Brain microvascular endothelial cell (primary cell): ENCODE measurements at regions not wholly inside any gene's neighbourhood (a gene's known extent, or its start where the extent isn't known, plus 50 kb on each side); places are given as distances from the start of the nearest gene placed in this dataset.
A peak's percentile ranks its signal among the peaks of the same experiment; 100 is the strongest.
"Not testable (repeated sequence)": the region's sequence is repeated elsewhere in the genome, so short reads cannot be mapped to it uniquely, and the experiment has no call there.

Source experiments
- DNase-seq: peaks from one replicate; pipeline ENCODE4 v3.0.0-alpha.2; 2020
- H3K27ac ChIP-seq: fragments of 250-450 bp; sonication (Bioruptor Pico); 2 replicates; pipeline ENCODE4 v1.5.1; 2020; ENCODE audit warnings: mild to moderate bottlenecking, moderate library complexity
- H3K27me3 ChIP-seq: fragments of 250-450 bp; sonication (Bioruptor Pico); replicated peaks from 2 replicates; pipeline ENCODE4 v1.5.1; 2020; ENCODE audit warnings: mild to moderate bottlenecking
- H3K36me3 ChIP-seq: fragments of 250-450 bp; sonication (Bioruptor Pico); replicated peaks from 2 replicates; pipeline ENCODE4 v1.5.1; 2020; ENCODE audit warnings: mild to moderate bottlenecking
- H3K4me3 ChIP-seq: 2 replicates; pipeline ENCODE4 v1.5.1; 2011; ENCODE audit warnings: low read depth, mild to moderate bottlenecking, control low read depth, low read length, moderate library complexity
- in situ Hi-C: cut with HindIII; loops from 2 replicates; pipeline ENCODE4 v1.10.0; 2017; ENCODE audit warnings: low sequenced_read_pairs, low pct_ligation_motif_present
- TF ChIP-seq, protein P1 (sequence below): IDR thresholded peaks from 2 replicates; pipeline ENCODE4 v1.5.1; 2011; ENCODE audit warnings: low read depth, mild to moderate bottlenecking, moderate library complexity, low read length, control low read depth, inconsistent platforms; ENCODE audit errors: missing control alignments

DNA sequence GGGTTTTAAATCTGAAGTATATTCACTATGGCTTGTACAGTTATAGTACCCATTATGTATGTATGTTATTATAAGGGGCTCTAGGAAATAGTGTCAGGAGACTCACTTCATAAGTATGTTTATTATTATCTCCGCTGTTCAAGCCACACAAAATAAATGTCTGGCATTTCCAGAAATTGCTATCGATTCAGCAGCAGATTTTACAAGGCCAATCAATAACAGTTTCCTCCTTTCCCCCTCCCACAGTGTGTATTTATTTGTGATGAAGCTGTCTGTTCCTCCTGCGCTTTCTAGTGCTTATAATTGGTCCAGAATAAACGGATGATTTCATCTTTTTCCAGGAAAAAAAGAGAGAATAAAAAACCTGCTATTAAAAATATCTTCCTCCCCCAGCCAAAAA lies 134.2 kb upstream of the LPP start:
- TF ChIP-seq, protein P1, sequence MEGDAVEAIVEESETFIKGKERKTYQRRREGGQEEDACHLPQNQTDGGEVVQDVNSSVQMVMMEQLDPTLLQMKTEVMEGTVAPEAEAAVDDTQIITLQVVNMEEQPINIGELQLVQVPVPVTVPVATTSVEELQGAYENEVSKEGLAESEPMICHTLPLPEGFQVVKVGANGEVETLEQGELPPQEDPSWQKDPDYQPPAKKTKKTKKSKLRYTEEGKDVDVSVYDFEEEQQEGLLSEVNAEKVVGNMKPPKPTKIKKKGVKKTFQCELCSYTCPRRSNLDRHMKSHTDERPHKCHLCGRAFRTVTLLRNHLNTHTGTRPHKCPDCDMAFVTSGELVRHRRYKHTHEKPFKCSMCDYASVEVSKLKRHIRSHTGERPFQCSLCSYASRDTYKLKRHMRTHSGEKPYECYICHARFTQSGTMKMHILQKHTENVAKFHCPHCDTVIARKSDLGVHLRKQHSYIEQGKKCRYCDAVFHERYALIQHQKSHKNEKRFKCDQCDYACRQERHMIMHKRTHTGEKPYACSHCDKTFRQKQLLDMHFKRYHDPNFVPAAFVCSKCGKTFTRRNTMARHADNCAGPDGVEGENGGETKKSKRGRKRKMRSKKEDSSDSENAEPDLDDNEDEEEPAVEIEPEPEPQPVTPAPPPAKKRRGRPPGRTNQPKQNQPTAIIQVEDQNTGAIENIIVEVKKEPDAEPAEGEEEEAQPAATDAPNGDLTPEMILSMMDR, result no peak
- no peak overlapping the region for H3K4me3 ChIP-seq
- no peak for DNase-seq
- in situ Hi-C loops, result no loop called here
- H3K36me3 ChIP-seq, result no peaks in the 10 kb centered on the region
- H3K27ac ChIP-seq, result no peak overlapping the region
- no peaks in the 10 kb centered on the region for H3K27me3 ChIP-seq

DNA sequence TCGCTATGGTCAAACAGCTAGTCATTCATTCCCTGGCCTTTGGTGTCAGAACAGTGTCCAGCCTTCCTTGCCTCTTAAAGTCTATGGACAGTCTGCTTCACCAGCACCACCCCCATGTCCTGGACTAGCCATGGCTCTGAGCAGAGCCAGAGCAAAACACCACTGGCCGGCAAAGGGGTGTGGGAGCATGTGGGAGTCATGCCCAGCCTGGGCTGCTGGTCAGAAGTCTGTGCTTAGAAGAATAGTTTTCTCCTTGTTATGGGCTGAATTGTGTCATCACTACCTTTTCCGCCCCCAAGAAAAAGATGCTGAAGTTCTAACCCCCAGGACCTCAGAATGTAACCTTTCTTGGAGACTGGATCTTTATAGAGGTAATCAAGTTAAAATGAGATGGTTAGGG lies 132.9 kb upstream of the LPP start:
- H3K36me3 ChIP-seq, result no peaks in the 10 kb centered on the region
- DNase-seq, result no peak
- H3K27ac ChIP-seq, result no peak overlapping the region
- in situ Hi-C loops, result no loop called here
- no peak overlapping the region for H3K4me3 ChIP-seq
- TF ChIP-seq, protein P1, result no peak
- no peaks in the 10 kb centered on the region for H3K27me3 ChIP-seq

DNA sequence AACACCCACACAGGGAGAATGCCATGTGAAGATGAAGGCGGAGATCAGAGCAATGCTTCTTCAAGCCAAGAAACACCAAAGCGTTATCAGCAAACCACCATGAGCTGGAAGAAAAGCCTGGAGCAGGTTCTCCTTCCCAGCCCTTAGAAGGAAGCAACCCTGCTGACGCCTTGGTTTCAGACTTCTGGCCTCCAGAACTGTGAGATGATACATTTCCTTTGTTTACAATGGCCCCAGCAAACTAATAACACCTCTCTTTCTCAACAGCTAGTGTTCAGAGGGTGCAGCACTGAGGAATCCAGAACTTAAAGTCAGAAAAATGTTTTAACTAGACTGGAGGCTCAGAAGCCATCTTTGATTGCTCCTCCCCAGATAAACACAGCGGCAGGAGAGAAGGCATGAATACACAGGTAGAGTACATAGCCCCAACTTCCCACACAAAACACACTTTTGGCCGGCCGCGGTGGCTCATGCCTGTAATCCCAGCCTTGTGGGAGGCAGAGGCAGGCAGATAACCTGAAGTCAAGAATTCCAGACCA lies 132.4 kb upstream of the LPP start:
- Histone ChIP-seq H3K36me3 (no peaks in the 10 kb centered on the region), H3K27ac (peak overlapping the region; percentile 27), H3K4me3 (no peak overlapping the region), H3K27me3 (no peaks in the 10 kb centered on the region)
- DNase-seq, result peak; percentile 74
- in situ Hi-C loops, result no loop called here
- TF ChIP-seq, protein P1, result no peak

DNA sequence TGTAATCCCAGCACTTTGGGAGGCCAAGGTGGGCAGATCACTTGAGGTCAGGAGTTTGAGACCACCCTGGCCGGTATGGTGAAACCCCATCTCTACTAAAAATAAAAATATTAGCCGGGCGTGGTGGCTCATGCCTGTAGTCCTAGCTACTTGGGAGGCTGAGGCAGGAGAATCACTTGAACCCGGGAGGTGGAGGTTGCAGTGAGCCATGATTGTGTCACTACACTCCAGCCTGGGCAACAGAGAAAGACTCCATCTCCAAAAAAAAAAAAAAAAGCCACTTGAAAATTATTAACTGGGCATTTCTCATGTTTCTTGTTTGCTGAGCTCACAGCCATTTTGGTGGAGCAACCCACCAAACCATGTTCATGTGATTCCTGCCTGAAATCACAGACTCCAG lies 131.1 kb upstream of the LPP start:
- not testable (repeated sequence) for H3K27ac ChIP-seq, H3K4me3 ChIP-seq

DNA sequence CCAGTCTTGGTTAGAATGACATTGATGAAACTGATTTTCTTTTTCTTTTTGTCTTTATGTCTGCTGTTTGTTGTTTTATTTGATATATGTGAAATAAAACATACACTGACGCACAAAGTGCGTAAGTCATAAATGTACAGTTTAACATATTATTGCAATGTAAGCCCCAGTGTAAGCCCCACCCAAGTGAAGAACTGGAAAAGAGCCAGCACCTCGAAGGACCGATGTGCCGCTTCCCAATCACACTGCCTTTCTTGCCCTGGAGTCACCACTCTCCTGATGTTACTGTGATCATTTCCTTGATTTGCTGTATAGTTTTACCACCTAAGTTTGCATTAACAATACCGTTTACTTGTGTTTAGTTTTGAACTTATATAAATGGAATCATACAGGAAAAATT lies 128.4 kb upstream of the LPP start:
- TF ChIP-seq, protein P1, result no peak
- no peak overlapping the region for H3K27ac ChIP-seq
- in situ Hi-C loops, result no loop called here
- no peaks in the 10 kb centered on the region for H3K36me3 ChIP-seq
- H3K4me3 ChIP-seq, result no peak overlapping the region
- no peaks in the 10 kb centered on the region for H3K27me3 ChIP-seq
- no peak for DNase-seq

More for the DNA sequence above, 131.1 kb upstream of the LPP start:
- H3K27me3 ChIP-seq, DNase-seq, H3K36me3 ChIP-seq, in situ Hi-C loops: not testable (repeated sequence)

DNA sequence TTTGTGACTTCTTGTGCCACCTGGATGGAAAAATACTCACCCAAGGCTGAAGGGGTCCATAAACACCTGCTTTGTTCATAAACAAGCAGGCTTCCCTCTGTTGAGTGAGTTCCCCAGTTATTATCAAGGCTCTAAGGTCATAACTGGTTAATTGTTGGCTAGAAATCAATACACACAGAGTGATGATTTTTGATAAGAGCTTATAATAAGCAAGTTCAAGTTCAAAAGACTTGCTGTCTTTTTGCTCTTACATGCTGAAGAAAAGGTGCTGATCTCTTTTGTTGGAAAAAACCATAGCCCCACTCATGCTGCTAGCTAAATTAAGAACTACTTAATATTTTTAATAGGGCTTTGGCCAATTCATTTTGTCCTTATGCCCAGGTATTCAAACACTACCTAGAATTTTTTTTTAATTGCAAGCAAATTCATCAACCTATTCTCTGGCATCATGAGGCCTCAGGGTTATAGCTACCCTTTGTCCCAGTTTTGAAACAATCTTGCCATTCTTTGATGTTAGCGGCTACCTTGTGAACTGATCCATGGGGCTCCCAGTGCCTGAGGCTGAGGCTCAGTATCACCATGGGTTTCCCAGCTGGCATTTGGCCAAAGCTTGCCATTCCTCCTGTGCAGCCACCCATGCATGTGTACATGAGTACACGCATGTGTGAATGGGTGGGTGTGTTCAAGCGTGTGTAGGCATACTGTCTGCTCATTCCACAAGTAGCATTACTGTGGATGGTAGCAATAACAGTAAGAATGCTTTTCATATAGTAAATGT lies 127.6 kb upstream of the LPP start:
- Histone ChIP-seq H3K36me3 (no peaks in the 10 kb centered on the region), H3K27ac (no peak overlapping the region), H3K4me3 (no peak overlapping the region), H3K27me3 (no peaks in the 10 kb centered on the region)
- in situ Hi-C loops, result no loop called here
- TF ChIP-seq, protein P1, result no peak
- DNase-seq, result no peak
